ENCODE measurements at regions not wholly inside any gene's neighbourhood (a gene's known extent, or its start where the extent isn't known, plus 50 kb on each side); places are given as distances from the start of the nearest gene placed in this dataset.
"Not testable (repeated sequence)": the region's sequence is repeated elsewhere in the genome, so short reads cannot be mapped to it uniquely, and the experiment has no call there.

DNA sequence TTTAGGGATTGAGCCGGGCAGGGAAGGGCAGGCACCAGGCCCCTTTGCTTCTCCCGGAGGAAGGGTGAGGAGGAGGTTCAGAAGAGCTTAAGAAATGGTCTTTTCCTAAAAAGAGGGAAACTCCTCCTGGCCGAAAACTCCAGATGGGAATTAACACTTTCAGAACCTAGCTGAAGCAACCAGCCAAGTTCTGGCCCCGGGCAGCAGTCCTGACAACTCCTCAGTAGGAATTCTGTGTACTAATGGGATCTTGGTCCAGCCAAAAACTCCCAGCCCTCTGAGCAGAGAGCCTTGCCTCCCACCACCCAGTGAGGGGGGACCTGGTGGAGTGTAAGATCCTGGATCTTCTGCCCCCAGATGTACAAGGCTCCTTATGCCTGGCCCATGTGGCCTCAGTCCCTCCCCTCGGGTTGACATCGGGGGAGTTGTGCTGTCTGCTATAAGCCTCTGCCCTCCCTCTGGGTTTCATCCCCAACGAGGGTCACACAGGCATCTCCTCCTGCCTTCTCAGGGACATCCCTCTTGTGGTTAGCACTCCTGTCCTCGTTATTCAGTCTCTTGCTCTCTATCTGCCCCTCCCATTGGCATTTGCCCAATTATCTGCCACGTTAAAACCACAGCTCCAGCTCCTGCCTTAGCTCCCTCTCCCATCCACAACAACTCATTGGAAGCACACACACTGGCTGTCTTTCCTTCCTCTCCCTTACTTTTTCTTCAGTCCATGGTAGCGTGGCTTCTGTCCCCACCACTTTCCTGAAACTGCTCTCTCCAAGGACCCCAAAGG, 184.6 kb downstream of the CYP26B1 start:
- Histone ChIP-seq H3K36me3 (ENCODE audit: insufficient read depth) (no peaks in the 10 kb centered on the region), H2AFZ (ENCODE audit: low read depth) (no peak overlapping the region), H3K4me3 (IDR thresholded peaks at IDR 0.05; ENCODE audit: insufficient read depth, low read depth, low read length) (no peak overlapping the region), H4K20me1 (ENCODE audit: insufficient read depth) (no peaks in the 10 kb centered on the region), H3K27ac (no peak overlapping the region), H3K27me3 (ENCODE audit: insufficient read depth, low read depth) (no peaks in the 10 kb centered on the region), H3K9ac (no peak overlapping the region), H3K79me2 (ENCODE audit: insufficient read depth, low read depth) (no peaks in the 10 kb centered on the region), H3K4me2 (no peak overlapping the region), H3K4me1 (ENCODE audit: low read depth, poor library complexity, severe bottlenecking) (no peaks in the 10 kb centered on the region)
- no peak for TF ChIP-seq CTCF (conservative IDR thresholded peaks at IDR 0.05; ENCODE audit: low read depth, low read length)

- H3K9ac ChIP-seq, result no peak overlapping the region
- H3K79me2 ChIP-seq (ENCODE audit: insufficient read depth, low read depth), result no peaks in the 10 kb centered on the region
- H4K20me1 ChIP-seq (ENCODE audit: insufficient read depth), result no peaks in the 10 kb centered on the region
- H3K27ac ChIP-seq, result no peak overlapping the region
- no peaks in the 10 kb centered on the region for H3K27me3 ChIP-seq (ENCODE audit: insufficient read depth, low read depth)
- H3K4me1 ChIP-seq (ENCODE audit: low read depth, poor library complexity, severe bottlenecking), result no peaks in the 10 kb centered on the region
- no peaks in the 10 kb centered on the region for H3K36me3 ChIP-seq (ENCODE audit: insufficient read depth)
- no peak overlapping the region for H3K4me2 ChIP-seq
- no peak for TF ChIP-seq CTCF (conservative IDR thresholded peaks at IDR 0.05; ENCODE audit: low read depth, low read length)
- no peak overlapping the region for H2AFZ ChIP-seq (ENCODE audit: low read depth)
- no peak overlapping the region for H3K4me3 ChIP-seq (IDR thresholded peaks at IDR 0.05; ENCODE audit: insufficient read depth, low read depth, low read length)
These were observed 185.3 kb downstream of the CYP26B1 start for GRCh38 chr2:71962350-71962749.

- Histone ChIP-seq H4K20me1 (ENCODE audit: insufficient read depth) (no peaks in the 10 kb centered on the region), H3K27ac (no peak overlapping the region), H3K9ac (no peak overlapping the region), H3K79me2 (ENCODE audit: insufficient read depth, low read depth) (no peaks in the 10 kb centered on the region), H3K4me1 (ENCODE audit: low read depth, poor library complexity, severe bottlenecking) (no peaks in the 10 kb centered on the region), H2AFZ (ENCODE audit: low read depth) (no peak overlapping the region), H3K4me3 (IDR thresholded peaks at IDR 0.05; ENCODE audit: insufficient read depth, low read depth, low read length) (no peak overlapping the region), H3K27me3 (ENCODE audit: insufficient read depth, low read depth) (no peaks in the 10 kb centered on the region), H3K36me3 (ENCODE audit: insufficient read depth) (no peaks in the 10 kb centered on the region), H3K4me2 (no peak overlapping the region)
- no peak for TF ChIP-seq CTCF (conservative IDR thresholded peaks at IDR 0.05; ENCODE audit: low read depth, low read length)
These were observed 186.2 kb downstream of the CYP26B1 start for GRCh38 chr2:71961289-71962027.

- H2AFZ ChIP-seq (ENCODE audit: low read depth), result no peak overlapping the region
- no peak overlapping the region for H3K27ac ChIP-seq
- no peak for TF ChIP-seq CTCF (conservative IDR thresholded peaks at IDR 0.05; ENCODE audit: low read depth, low read length)
- H3K4me3 ChIP-seq (IDR thresholded peaks at IDR 0.05; ENCODE audit: insufficient read depth, low read depth, low read length), result no peak overlapping the region
- no peaks in the 10 kb centered on the region for H3K4me1 ChIP-seq (ENCODE audit: low read depth, poor library complexity, severe bottlenecking)
- H3K79me2 ChIP-seq (ENCODE audit: insufficient read depth, low read depth), result no peaks in the 10 kb centered on the region
- H3K9ac ChIP-seq, result no peak overlapping the region
- no peaks in the 10 kb centered on the region for H3K36me3 ChIP-seq (ENCODE audit: insufficient read depth)
- H3K4me2 ChIP-seq, result no peak overlapping the region
- no peaks in the 10 kb centered on the region for H3K27me3 ChIP-seq (ENCODE audit: insufficient read depth, low read depth)
- no peaks in the 10 kb centered on the region for H4K20me1 ChIP-seq (ENCODE audit: insufficient read depth)
These were observed 188.2 kb downstream of the CYP26B1 start for GRCh38 chr2:71959494-71959893.

- H3K27ac ChIP-seq; H3K79me2 ChIP-seq (ENCODE audit: insufficient read depth, low read depth); H2AFZ ChIP-seq (ENCODE audit: low read depth); H4K20me1 ChIP-seq (ENCODE audit: insufficient read depth); H3K4me3 ChIP-seq (IDR thresholded peaks at IDR 0.05; ENCODE audit: insufficient read depth, low read depth, low read length); H3K36me3 ChIP-seq (ENCODE audit: insufficient read depth); H3K27me3 ChIP-seq (ENCODE audit: insufficient read depth, low read depth); H3K4me2 ChIP-seq; H3K4me1 ChIP-seq (ENCODE audit: low read depth, poor library complexity, severe bottlenecking); H3K9ac ChIP-seq: not testable (repeated sequence)
These were observed 189.2 kb downstream of the CYP26B1 start for GRCh38 chr2:71958426-71958825.
